BLaER1 (cell line): ENCODE measurements at regions not wholly inside any gene's neighbourhood (a gene's known extent, or its start where the extent isn't known, plus 50 kb on each side); places are given as distances from the start of the nearest gene placed in this dataset.

Source experiments
- H3K27ac ChIP-seq: shearing (Covaris generic); formaldehyde crosslinking; 2 replicates; pipeline ENCODE4 v1.8.1; 2022
- H3K27me3 ChIP-seq: shearing (Covaris generic); formaldehyde crosslinking; 2 replicates; pipeline ENCODE4 v1.8.1; 2022
- H3K36me3 ChIP-seq: shearing (Covaris generic); formaldehyde crosslinking; 2 replicates; pipeline ENCODE4 v1.8.1; 2022
- H3K4me1 ChIP-seq: shearing (Covaris generic); formaldehyde crosslinking; 2 replicates; pipeline ENCODE4 v1.8.1; 2022
- H3K4me2 ChIP-seq: shearing (Covaris generic); formaldehyde crosslinking; 2 replicates; pipeline ENCODE4 v1.8.1; 2022
- H3K4me3 ChIP-seq: shearing (Covaris generic); formaldehyde crosslinking; 2 replicates; pipeline ENCODE4 v1.8.1; 2022
- H3K9ac ChIP-seq: shearing (Covaris generic); formaldehyde crosslinking; 2 replicates; pipeline ENCODE4 v1.8.1; 2022
- H3K9me3 ChIP-seq: shearing (Covaris generic); formaldehyde crosslinking; 2 replicates; pipeline ENCODE4 v1.8.1; 2022
- H4K20me1 ChIP-seq: shearing (Covaris generic); formaldehyde crosslinking; 2 replicates; pipeline ENCODE4 v1.8.1; 2022
- Cebpa-rat ChIP-seq: shearing (Covaris generic); IDR thresholded peaks from 2 replicates; pipeline ENCODE4 v1.8.1; 2022

DNA sequence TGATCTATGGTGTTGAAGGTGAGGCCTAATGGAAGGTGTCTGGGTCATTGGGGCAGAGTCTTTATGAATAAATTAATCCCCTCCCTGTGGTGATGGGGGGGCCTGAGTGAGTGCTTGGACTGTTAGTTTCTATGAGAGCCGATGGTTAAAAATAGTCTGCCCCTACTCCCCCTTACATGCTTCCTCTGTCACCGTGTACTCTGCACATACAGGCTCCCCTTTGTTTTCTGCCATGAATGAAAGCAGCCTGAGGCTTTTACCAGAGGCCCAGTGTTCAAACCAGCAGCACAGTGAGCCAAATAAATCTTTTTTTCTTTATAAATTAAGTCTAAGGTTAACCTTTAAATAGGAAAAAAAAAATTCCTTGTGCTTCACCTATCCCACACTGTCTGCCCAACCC lies 657.0 kb downstream of the AMY1C start:
- Histone ChIP-seq H4K20me1 (no peaks in the 10 kb centered on the region), H3K4me1 (no peaks in the 10 kb centered on the region), H3K9ac (no peak overlapping the region), H3K27ac (no peak overlapping the region), H3K4me2 (no peak overlapping the region), H3K27me3 (no peaks in the 10 kb centered on the region), H3K36me3 (no peaks in the 10 kb centered on the region), H3K4me3 (no peak overlapping the region), H3K9me3 (no peaks in the 10 kb centered on the region)
- no peak for TF ChIP-seq Cebpa-rat

DNA sequence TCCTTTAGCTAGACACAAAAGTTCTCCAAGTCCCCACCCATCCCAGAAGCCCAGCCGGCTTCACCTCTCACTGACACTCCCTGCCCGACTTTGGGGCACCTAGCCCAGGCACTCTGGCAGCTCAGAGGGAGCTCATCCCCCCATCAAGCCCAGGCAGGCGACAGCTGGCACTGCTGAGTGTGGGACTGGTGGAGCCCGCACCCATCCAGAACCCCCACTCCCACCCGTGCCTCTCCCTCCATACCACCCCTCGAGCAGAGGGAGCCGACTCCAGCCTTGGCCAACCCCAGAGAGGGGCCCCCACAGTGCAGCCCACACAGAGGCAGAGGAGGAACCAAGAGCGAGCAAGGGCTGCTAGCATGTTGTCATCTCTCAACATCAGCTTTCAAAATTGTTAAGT lies 658.6 kb downstream of the AMY1C start:
- Histone ChIP-seq H3K4me1 (no peaks in the 10 kb centered on the region), H3K4me2 (no peak overlapping the region), H3K9me3 (no peaks in the 10 kb centered on the region), H4K20me1 (no peaks in the 10 kb centered on the region), H3K27ac (no peak overlapping the region), H3K27me3 (no peaks in the 10 kb centered on the region), H3K4me3 (no peak overlapping the region), H3K36me3 (no peaks in the 10 kb centered on the region), H3K9ac (no peak overlapping the region)
- TF ChIP-seq Cebpa-rat: no peak

DNA sequence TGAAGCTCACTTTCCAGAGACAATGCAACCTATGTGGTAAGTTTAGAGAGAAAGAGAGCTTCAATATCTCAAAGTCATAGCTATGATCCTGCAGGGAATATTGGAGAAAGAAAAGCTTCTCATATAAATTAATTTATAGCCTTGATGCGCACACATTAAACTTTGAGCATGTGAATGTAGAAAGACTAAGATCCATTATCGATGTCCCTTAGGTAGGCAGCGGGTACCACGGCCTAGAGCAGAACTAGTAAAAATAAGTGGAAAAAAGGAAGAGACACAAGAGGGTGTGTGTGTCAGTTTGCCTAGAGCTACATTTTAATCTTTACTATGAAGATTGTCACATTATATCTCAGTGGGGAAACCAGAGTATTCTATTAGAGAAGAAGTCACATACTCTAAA lies 685.6 kb downstream of the AMY1C start:
- H3K9me3 ChIP-seq: no peaks in the 10 kb centered on the region
- H3K36me3 ChIP-seq: no peaks in the 10 kb centered on the region
- TF ChIP-seq Cebpa-rat: no peak
- no peak overlapping the region for H3K4me2 ChIP-seq
- no peaks in the 10 kb centered on the region for H3K4me1 ChIP-seq
- H3K27ac ChIP-seq: no peak overlapping the region
- no peaks in the 10 kb centered on the region for H3K27me3 ChIP-seq
- no peak overlapping the region for H3K9ac ChIP-seq
- no peaks in the 10 kb centered on the region for H4K20me1 ChIP-seq
- no peak overlapping the region for H3K4me3 ChIP-seq

DNA sequence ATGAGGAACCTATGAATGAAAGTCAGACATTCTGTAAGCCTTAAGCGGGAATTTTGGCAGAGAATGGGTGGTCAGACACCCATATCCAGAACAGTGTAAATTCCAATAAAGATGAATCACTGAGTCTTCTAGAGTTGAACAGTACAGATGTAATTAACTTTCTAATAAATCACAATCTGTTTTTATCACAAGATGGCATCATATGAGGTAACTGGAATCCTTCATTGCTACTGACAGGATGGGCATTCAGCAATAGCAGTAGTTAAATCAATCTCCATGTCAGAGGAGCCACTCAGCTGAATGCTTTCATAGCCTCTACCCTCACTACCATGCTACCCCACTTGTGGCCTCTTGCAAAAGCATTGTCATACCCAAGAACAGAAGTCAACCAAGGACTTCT lies 690.3 kb downstream of the AMY1C start:
- no peaks in the 10 kb centered on the region for H3K27me3 ChIP-seq
- H3K4me3 ChIP-seq: no peak overlapping the region
- no peak overlapping the region for H3K9ac ChIP-seq
- H4K20me1 ChIP-seq: no peaks in the 10 kb centered on the region
- no peak overlapping the region for H3K4me2 ChIP-seq
- H3K4me1 ChIP-seq: no peaks in the 10 kb centered on the region
- no peak overlapping the region for H3K27ac ChIP-seq
- no peak for TF ChIP-seq Cebpa-rat
- H3K9me3 ChIP-seq: no peaks in the 10 kb centered on the region
- no peaks in the 10 kb centered on the region for H3K36me3 ChIP-seq

DNA sequence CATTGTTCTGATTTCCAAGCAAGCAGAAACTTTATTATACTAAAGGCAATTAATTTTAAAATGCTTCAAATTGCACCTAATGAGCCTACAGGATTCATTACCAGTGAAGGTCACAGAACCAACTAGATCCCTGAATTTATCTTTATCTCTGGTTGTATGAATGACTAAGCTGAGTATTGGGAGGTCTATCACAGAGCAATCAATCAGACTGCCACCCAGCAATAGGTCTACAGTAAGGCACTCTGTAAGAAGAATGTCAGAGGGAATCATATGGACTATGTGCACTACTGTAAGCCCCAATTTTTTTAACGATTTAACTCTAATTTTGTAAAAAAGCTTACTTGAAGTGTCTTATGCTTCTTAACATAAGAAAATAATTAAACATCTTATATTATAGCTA lies 707.0 kb downstream of the AMY1C start:
- H3K27ac ChIP-seq: no peak overlapping the region
- no peaks in the 10 kb centered on the region for H3K4me1 ChIP-seq
- H3K9ac ChIP-seq: no peak overlapping the region
- no peak overlapping the region for H3K4me2 ChIP-seq
- H4K20me1 ChIP-seq: no peaks in the 10 kb centered on the region
- peaks cover 36% of the 10 kb centered on the region for H3K9me3 ChIP-seq
- no peak overlapping the region for H3K4me3 ChIP-seq
- TF ChIP-seq Cebpa-rat: no peak
- H3K36me3 ChIP-seq: no peaks in the 10 kb centered on the region
- no peaks in the 10 kb centered on the region for H3K27me3 ChIP-seq

DNA sequence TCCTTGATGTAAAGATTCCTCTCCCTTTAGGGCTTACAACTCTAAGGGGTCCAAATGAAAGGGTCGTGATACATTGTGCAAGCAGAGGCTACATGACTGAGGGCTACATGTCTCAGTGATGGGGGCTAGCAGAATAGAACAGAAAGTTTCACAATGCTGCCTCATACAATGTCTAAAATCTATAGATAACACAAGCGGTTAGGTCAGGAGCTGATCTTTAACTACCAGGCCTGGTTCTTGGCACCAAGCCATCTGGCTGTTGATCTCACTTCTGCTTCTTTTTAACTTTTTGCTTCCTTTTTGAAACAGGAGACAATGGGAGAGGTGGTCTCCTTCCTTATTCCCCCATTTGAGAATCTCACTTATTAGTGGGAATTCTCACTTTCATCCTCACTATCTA lies 710.2 kb downstream of the AMY1C start:
- H3K9me3 ChIP-seq: peaks cover 39% of the 10 kb centered on the region
- no peak overlapping the region for H3K27ac ChIP-seq
- H3K9ac ChIP-seq: no peak overlapping the region
- H3K27me3 ChIP-seq: no peaks in the 10 kb centered on the region
- no peak for TF ChIP-seq Cebpa-rat
- no peak overlapping the region for H3K4me3 ChIP-seq
- H3K4me2 ChIP-seq: no peak overlapping the region
- no peaks in the 10 kb centered on the region for H3K36me3 ChIP-seq
- no peaks in the 10 kb centered on the region for H3K4me1 ChIP-seq
- no peaks in the 10 kb centered on the region for H4K20me1 ChIP-seq

DNA sequence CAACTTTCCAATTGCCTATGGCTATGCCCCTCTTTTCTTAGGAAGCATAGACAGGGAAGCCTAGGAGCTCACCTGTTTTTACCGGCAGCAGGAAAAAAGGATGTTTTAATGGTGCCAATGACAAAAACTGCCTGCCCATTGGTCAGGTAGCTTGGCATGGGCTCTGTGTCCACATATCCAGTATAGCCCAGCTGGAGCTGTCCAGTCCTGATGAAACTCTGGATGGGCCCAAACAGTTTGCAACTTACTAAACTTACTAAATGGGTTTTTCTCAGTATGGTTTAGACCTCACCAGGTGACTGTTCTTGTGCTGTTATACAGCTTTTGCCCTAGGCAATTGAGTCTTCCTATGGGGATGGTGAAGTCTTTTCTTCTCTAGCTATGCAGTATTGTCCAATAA lies 711.2 kb downstream of the AMY1C start:
- Histone ChIP-seq H3K36me3 (no peaks in the 10 kb centered on the region), H3K27ac (no peak overlapping the region), H3K27me3 (no peaks in the 10 kb centered on the region), H4K20me1 (no peaks in the 10 kb centered on the region), H3K4me3 (no peak overlapping the region), H3K9me3 (peaks cover 39% of the 10 kb centered on the region), H3K9ac (no peak overlapping the region), H3K4me1 (no peaks in the 10 kb centered on the region), H3K4me2 (no peak overlapping the region)
- TF ChIP-seq Cebpa-rat: no peak

DNA sequence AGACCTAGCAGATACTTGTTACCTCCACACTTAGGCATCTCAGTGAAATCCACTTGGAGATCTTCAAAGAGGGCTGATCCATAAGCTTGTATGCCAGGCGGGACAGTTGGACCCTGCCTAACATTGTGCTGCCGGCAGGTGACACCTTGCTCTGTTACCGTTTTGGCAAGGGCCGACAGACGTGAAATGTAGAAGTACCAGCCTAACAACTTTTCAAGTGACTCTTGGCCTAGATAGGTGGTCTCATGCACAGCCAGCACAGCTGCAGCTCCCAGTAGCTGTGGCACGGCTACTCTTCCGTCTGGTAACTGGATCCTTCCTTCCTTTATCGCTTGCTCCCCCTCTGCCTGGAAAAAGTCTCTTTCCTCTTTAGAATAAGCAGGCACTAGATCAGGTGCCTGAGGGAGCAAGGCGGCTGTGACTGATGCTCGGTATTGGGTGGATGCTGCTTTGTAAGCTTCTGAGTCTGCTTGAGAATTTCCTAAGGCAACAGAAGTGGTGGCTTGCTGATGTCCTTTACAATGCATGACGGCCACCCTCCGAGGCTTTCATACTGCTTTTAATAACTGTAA lies 713.5 kb downstream of the AMY1C start:
- no peaks in the 10 kb centered on the region for H3K4me1 ChIP-seq
- H3K4me2 ChIP-seq: no peak overlapping the region
- H3K9me3 ChIP-seq: peaks cover 40% of the 10 kb centered on the region
- no peak overlapping the region for H3K27ac ChIP-seq
- no peaks in the 10 kb centered on the region for H3K27me3 ChIP-seq
- H3K4me3 ChIP-seq: no peak overlapping the region
- TF ChIP-seq Cebpa-rat: no peak
- no peaks in the 10 kb centered on the region for H3K36me3 ChIP-seq
- H3K9ac ChIP-seq: no peak overlapping the region
- H4K20me1 ChIP-seq: no peaks in the 10 kb centered on the region

DNA sequence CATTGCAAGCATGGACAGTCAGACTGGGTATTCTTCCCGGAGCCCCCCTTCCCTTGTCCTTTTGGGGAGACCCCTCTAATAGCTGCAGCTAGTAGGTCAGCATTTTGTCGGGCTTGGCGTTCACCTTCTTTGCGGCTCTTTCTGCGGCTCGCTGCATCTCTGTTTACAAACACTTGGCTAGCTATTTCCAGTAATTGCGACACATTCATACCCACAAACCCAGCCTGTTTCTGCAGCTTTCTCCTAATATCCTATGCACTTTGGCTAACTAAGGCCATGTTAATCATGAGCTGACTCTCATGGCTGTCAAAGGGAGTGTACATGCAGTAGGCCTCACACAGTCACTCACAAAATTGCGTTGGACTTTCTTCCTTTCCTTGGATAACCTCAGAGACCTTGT lies 716.4 kb downstream of the AMY1C start:
- H3K4me1 ChIP-seq: no peaks in the 10 kb centered on the region
- H3K9ac ChIP-seq: no peak overlapping the region
- TF ChIP-seq Cebpa-rat: peak; percentile 20; the same call in 1 of the 2 replicates
- H3K4me2 ChIP-seq: no peak overlapping the region
- no peaks in the 10 kb centered on the region for H3K36me3 ChIP-seq
- no peaks in the 10 kb centered on the region for H3K27me3 ChIP-seq
- H3K27ac ChIP-seq: no peak overlapping the region
- no peak overlapping the region for H3K4me3 ChIP-seq
- H4K20me1 ChIP-seq: no peaks in the 10 kb centered on the region
- peaks cover 22% of the 10 kb centered on the region for H3K9me3 ChIP-seq

DNA sequence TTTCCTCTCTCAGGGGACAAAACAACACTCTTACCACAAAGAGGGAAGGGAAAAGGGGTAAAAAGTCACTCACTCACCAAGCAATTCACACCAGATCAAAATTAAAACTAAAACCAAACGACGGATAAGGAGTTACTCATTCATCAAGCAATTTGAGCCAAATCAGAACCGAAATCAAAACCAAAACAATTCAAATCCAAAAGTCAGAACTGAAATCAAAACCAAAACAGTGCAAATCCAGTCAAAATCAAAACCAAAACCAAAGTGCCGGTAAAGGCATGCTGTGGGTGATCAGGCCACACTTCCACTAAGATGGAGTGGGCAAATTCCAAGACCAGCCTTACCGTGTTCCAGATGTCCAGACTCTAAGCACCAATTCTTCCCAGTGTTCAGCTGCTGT lies 717.9 kb downstream of the AMY1C start:
- Histone ChIP-seq H4K20me1 (no peaks in the 10 kb centered on the region), H3K27ac (no peak overlapping the region), H3K9me3 (peaks cover 12% of the 10 kb centered on the region), H3K9ac (no peak overlapping the region), H3K4me2 (no peak overlapping the region), H3K4me1 (no peaks in the 10 kb centered on the region), H3K27me3 (no peaks in the 10 kb centered on the region), H3K36me3 (no peaks in the 10 kb centered on the region), H3K4me3 (no peak overlapping the region)
- TF ChIP-seq Cebpa-rat: no peak

DNA sequence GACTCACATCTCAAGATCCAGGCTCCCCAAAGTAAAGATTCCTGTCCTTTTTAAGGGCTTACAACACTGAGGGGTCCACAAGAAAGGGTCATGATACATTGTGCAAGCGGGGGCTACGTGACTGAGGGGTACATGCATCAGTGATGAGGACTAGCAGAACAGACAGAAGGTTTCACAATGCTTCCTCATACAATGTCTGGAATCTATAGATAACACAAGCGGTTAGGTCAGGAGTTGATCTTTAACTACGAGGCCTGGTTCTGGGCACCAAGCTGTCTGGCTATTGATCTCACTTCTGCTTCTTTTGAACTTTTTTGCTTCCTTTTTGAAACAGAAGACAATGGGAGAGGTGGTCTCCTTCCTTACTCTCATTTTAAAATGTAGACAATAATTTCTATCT lies 718.6 kb downstream of the AMY1C start:
- TF ChIP-seq Cebpa-rat: no peak
- H3K36me3 ChIP-seq: no peaks in the 10 kb centered on the region
- H3K4me1 ChIP-seq: no peaks in the 10 kb centered on the region
- no peak overlapping the region for H3K4me2 ChIP-seq
- no peak overlapping the region for H3K27ac ChIP-seq
- H3K27me3 ChIP-seq: no peaks in the 10 kb centered on the region
- no peak overlapping the region for H3K9ac ChIP-seq
- H4K20me1 ChIP-seq: no peaks in the 10 kb centered on the region
- H3K4me3 ChIP-seq: no peak overlapping the region
- peaks cover 12% of the 10 kb centered on the region for H3K9me3 ChIP-seq
